SK-N-MC (cell line): ENCODE measurements at regions not wholly inside any gene's neighbourhood (a gene's known extent, or its start where the extent isn't known, plus 50 kb on each side); places are given as distances from the start of the nearest gene placed in this dataset.

ENCODE experiments used
- EZH2 ChIP-seq: fragments of 200-600 bp; sonication (generic); IDR thresholded peaks from one replicate; pipeline ENCODE4 v1.6.1; 2017; ENCODE audit warnings: antibody characterized with exemption
- POLR2AphosphoS5 ChIP-seq: IDR thresholded peaks from 2 replicates; pipeline ENCODE4 v1.6.1; 2012; ENCODE audit warnings: mild to moderate bottlenecking, low read depth, low read length, borderline replicate concordance

DNA sequence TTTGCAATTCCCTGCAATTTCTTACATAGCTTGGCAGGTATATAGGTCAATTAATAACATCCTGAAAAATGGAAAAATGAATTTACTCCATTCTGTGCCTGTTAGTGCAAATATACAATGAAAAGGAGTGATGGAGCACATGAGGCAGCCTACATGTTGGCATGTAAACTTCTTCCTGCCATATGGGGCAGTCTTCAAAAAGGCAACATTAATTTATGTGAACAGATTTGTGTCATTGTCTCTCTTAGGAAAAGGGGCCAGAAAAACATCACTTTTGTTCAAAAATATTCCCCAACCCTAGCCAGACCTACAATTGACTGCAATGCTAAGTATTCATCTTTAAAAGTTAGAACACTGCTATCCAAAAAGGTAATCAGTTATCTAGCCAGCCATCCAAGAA lies 332.2 kb downstream of the TBC1D4 start:
- no peak for TF ChIP-seq POLR2AphosphoS5
- TF ChIP-seq EZH2 = no peak
